Choroid plexus epithelial cell (primary cell): ENCODE measurements at regions not wholly inside any gene's neighbourhood (a gene's known extent, or its start where the extent isn't known, plus 50 kb on each side); places are given as distances from the start of the nearest gene placed in this dataset.

ENCODE experiments used
- DNase-seq: peaks from one replicate; pipeline ENCODE4 v3.0.0-alpha.2; 2010; ENCODE audit warnings: low read depth
- H3K4me3 ChIP-seq: 2 replicates; pipeline ENCODE4 v1.5.1; 2011; ENCODE audit warnings: low read depth, mild to moderate bottlenecking, control low read depth, low read length, moderate library complexity
- TF ChIP-seq, protein P1 (sequence below): conservative IDR thresholded peaks from 2 replicates; pipeline ENCODE4 v1.5.1; 2011; ENCODE audit warnings: low read depth, mild to moderate bottlenecking, control low read depth, inconsistent platforms, low read length, moderate library complexity

DNA sequence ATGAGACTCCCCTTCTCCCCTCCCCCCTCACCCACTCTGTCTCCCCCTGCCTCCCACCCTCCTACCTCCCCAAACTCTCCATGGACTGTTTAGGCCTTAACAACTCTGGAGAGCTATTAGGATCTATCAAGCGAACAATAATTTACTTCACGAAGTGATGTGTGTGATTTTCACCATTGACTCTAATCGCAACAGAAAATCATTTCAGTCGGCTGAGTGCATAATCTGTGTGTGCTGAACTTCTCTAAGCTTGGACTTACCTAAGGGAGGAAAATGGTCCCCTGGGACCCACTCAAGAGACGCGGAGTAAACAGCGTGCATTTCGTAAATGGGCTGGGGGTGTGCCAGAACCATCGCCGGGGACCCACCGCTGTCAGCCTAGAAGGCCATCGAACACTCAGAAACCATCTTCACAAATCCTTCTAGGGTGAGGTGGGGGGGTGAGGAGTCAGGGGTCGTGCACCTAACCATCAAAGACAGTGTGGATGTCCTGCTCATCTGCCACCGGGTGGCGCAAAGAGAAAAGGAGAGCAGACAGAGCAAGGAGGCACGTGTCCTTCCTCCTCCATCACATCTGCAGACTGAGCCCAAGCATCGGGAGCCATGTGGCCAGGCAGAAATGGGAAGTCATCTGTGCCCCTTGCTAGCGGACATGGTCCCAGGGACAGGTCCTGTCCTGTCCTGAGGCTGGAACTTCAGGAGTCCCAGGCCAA lies 62.1 kb upstream of the NUP50 start:
- TF ChIP-seq, protein P1, sequence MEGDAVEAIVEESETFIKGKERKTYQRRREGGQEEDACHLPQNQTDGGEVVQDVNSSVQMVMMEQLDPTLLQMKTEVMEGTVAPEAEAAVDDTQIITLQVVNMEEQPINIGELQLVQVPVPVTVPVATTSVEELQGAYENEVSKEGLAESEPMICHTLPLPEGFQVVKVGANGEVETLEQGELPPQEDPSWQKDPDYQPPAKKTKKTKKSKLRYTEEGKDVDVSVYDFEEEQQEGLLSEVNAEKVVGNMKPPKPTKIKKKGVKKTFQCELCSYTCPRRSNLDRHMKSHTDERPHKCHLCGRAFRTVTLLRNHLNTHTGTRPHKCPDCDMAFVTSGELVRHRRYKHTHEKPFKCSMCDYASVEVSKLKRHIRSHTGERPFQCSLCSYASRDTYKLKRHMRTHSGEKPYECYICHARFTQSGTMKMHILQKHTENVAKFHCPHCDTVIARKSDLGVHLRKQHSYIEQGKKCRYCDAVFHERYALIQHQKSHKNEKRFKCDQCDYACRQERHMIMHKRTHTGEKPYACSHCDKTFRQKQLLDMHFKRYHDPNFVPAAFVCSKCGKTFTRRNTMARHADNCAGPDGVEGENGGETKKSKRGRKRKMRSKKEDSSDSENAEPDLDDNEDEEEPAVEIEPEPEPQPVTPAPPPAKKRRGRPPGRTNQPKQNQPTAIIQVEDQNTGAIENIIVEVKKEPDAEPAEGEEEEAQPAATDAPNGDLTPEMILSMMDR = peak; percentile 81
- DNase-seq = peak; percentile 81
- no peak overlapping the region for H3K4me3 ChIP-seq

DNA sequence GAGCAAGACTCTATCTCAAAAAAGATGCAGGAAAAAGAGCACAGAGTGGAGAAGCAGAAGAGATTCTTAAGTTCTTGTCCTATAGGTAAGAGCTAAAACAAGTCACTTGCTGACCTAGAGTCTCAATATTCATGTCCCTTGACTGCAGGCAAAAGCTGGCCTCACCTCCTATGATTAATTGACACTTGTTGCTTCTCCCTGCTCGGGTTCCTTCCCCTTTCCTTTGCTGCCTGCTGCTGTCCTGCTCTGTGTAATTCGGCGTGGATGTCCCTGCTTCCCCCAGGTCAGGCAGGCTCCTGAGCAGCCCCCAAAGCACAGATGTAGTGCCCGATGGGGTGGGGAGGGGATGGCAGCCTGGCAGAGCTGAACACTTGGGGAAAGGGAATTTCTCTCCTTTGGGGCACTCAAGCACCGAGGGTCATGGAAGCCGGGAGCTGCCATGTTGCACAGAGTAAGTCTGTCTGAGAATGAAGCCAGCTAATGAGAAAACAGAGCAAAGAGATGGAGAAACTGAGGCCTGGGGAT lies 60.8 kb upstream of the NUP50 start:
- DNase-seq = no peak
- no peak overlapping the region for H3K4me3 ChIP-seq
- TF ChIP-seq, protein P1 = no peak

GRCh38 chr22:45103756-45104155 lies 60.0 kb upstream of the NUP50 start:
- DNase-seq = no peak
- no peak overlapping the region for H3K4me3 ChIP-seq
- TF ChIP-seq, protein P1 = peak; percentile 51

DNA sequence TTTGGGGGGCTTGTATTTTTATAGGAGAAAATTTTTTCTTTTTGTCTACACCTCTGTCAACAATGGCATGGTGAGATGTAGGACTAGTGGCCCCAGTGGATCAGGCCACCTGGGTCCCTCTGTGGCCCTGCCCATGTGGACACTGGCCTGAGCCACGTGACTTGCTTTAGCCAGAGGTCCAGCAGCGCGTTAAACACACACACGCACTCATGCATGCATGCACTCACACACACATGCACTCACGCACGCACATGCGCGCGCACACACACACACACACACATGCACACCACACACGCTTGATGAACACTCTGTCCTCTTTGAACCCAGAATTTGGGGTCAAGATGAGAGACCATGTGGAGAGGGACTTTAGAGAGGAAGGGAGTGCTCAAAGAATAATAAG lies 59.4 kb upstream of the NUP50 start:
- no peak for DNase-seq
- TF ChIP-seq, protein P1 = no peak
- no peak overlapping the region for H3K4me3 ChIP-seq

DNA sequence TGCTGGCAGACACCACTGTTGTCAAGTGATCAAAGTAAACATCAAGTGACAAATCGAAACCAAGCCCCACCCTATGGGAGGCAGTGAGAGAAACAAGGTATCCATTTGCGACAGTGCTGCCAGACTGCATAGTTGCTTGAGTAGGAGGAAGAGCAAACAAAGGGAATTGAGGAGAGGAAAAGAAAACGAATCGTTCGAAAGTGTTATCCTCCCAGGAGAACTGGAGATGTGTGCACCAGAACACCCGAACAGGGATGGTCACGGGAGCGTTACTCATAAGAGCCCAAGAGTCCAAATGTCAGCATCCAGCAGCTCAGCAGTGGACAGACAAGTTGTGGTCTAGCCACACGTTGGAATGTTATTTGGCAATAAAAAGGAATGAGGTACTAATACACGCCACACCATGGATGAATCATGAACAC lies 58.4 kb upstream of the NUP50 start:
- no peak overlapping the region for H3K4me3 ChIP-seq
- peak; percentile 65 for DNase-seq
- TF ChIP-seq, protein P1 = no peak

DNA sequence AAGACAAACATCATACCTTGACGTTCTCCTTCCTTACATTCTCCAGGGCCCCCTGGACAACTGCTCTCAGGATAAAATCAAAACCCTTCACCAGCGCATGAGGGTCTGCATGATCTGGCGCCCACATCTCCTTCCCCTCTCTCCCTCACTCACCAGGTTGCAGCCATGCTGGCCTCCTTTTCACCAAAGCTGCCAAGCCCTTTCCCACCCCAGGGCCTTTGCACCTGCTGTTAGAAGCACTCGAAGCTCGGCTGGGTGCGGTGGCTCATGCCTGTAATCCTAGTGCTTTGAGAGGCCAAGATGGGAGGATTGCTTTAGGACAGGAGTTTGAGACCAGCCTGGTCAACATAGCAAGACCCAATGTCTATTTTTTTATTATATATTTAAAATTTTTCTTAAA lies 56.1 kb upstream of the NUP50 start:
- no peak for DNase-seq
- H3K4me3 ChIP-seq = no peak overlapping the region
- TF ChIP-seq, protein P1 = no peak

DNA sequence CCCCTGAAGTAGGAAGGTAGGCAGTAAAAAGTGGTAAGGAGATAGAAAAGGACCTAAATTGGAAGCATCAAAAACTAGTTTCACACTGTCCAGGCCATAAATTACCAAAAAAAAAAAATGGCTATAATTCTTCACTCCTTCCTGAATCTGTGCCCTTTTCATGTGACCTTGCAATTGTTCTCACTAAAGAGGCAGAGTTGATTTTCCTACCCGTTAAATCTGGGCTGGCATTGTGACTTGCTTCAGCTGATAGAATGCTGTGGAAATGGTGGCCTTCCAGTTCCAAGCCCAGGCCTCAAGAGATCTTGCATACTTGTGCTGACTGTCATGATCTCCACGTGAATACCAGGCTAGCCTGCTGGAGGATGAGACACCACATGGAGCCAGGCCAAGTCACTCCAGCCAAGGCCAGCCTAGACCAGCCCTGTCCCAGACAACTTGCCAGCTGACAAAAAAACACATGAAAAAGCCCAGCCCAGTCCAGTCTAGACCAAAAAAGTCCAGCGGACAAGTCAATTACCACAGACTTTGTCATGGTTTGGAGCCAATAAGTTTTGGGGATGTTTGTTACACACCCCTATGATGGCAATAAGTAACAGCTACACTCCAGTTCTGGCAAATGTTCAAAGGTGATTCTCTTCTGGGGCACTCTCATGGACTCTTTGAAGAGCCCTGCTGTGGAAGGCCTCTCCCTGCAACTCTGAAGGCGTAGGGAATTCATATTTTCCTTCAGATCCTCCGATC lies 51.4 kb upstream of the NUP50 start:
- peak; percentile 26 for DNase-seq
- TF ChIP-seq, protein P1 = no peak
- no peak overlapping the region for H3K4me3 ChIP-seq
